ENCODE measurements at regions not wholly inside any gene's neighbourhood (a gene's known extent, or its start where the extent isn't known, plus 50 kb on each side); places are given as distances from the start of the nearest gene placed in this dataset.

GRCh38 chr22:27183474-27183873, 526.1 kb downstream of the MIAT start:
- Histone ChIP-seq H3K27ac (no peak overlapping the region), H3K9me3 (replicated peaks in 1 of 3) (no peaks in the 10 kb centered on the region), H3K4me1 (replicated peaks in 1 of 2) (no peaks in the 10 kb centered on the region), H3K36me3 (replicated peaks in 1 of 2) (no peaks in the 10 kb centered on the region), H3K4me3 (no peak overlapping the region), H3K27me3 (no peaks in the 10 kb centered on the region)
- intact Hi-C loops (cut with DNase I), result no loop called here
- no peak for TF ChIP-seq POLR2A (IDR thresholded peaks at IDR 0.05)
- no peak for TF ChIP-seq CTCF (IDR thresholded peaks at IDR 0.05)
- no peak for DNase-seq
- WGBS, 4 donors, result 89 to 93% (median 90%) methylated on average over 4 to 6 of the region's 6 CpGs

GRCh38 chr22:27185099-27185709, 527.8 kb downstream of the MIAT start:
- intact Hi-C loops (cut with DNase I), result no loop called here
- no peak for TF ChIP-seq CTCF (IDR thresholded peaks at IDR 0.05)
- TF ChIP-seq POLR2A (IDR thresholded peaks at IDR 0.05), result no peak
- 82 to 96% (median 87%) methylated on average over 3 of the region's 3 CpGs for WGBS, 4 donors

GRCh38 chr22:27185760-27186302, 528.4 kb downstream of the MIAT start:
- WGBS, 4 donors, result 72 to 84% (median 82%) methylated on average over 11 to 12 of the region's 12 CpGs
- no peak for DNase-seq
- TF ChIP-seq POLR2A (IDR thresholded peaks at IDR 0.05), result no peak
- TF ChIP-seq CTCF (IDR thresholded peaks at IDR 0.05), result no peak
- no peak overlapping the region for H3K27ac ChIP-seq
- no peak overlapping the region for H3K4me3 ChIP-seq
- no peaks in the 10 kb centered on the region for H3K9me3 ChIP-seq (replicated peaks in 1 of 3)
- no peaks in the 10 kb centered on the region for H3K36me3 ChIP-seq (replicated peaks in 1 of 2)
- no peaks in the 10 kb centered on the region for H3K4me1 ChIP-seq (replicated peaks in 1 of 2)
- peaks cover 2% of the 10 kb centered on the region for H3K27me3 ChIP-seq
- intact Hi-C loops (cut with DNase I), result no loop called here

More at GRCh38 chr22:27185099-27185709, 527.8 kb downstream of the MIAT start:
- Histone ChIP-seq H3K27ac (no peak overlapping the region), H3K27me3 (no peaks in the 10 kb centered on the region), H3K9me3 (replicated peaks in 1 of 3) (no peaks in the 10 kb centered on the region), H3K4me3 (no peak overlapping the region), H3K36me3 (replicated peaks in 1 of 2) (no peaks in the 10 kb centered on the region), H3K4me1 (replicated peaks in 1 of 2) (no peaks in the 10 kb centered on the region)
- DNase-seq, result no peak

GRCh38 chr22:27186643-27187042, 529.3 kb downstream of the MIAT start:
- H3K4me1 ChIP-seq (replicated peaks in 1 of 2), result no peaks in the 10 kb centered on the region
- peaks cover 7% of the 10 kb centered on the region for H3K27me3 ChIP-seq
- intact Hi-C loops (cut with DNase I), result no loop called here
- H3K36me3 ChIP-seq (replicated peaks in 1 of 2), result no peaks in the 10 kb centered on the region
- H3K4me3 ChIP-seq, result no peak overlapping the region
- 58 to 63% (median 60%) methylated on average over 7 of the region's 7 CpGs for WGBS, 4 donors
- no peak overlapping the region for H3K27ac ChIP-seq
- H3K9me3 ChIP-seq (replicated peaks in 1 of 3), result no peaks in the 10 kb centered on the region
- no peak for TF ChIP-seq CTCF (IDR thresholded peaks at IDR 0.05)
- no peak for TF ChIP-seq POLR2A (IDR thresholded peaks at IDR 0.05)
- no peak for DNase-seq

Measured in adrenal gland (tissue), 9 donors.